ENCODE measurements at regions not wholly inside any gene's neighbourhood (a gene's known extent, or its start where the extent isn't known, plus 50 kb on each side); places are given as distances from the start of the nearest gene placed in this dataset.

DNA sequence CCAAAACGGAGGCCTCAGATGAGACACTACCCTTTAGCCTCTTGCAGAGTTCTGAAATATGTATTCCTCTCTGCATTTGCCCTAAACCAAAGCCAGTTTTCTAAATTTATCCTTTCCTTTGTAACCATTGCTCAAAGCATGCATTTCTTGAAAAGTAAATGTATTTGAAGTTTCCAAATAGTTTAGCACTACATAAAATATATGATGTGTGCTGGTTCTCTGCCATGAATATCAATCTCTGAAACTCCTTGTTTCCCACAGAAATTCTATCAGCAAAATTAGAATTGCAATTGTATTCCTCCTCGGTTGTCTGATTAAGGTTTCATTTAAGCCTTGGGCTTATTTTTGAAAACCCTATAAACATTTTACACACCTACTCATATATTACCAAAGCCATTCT, 137.1 kb upstream of the SYT6 start:
- DNase-seq (ENCODE audit: low read depth, low spot score), result no peak

DNA sequence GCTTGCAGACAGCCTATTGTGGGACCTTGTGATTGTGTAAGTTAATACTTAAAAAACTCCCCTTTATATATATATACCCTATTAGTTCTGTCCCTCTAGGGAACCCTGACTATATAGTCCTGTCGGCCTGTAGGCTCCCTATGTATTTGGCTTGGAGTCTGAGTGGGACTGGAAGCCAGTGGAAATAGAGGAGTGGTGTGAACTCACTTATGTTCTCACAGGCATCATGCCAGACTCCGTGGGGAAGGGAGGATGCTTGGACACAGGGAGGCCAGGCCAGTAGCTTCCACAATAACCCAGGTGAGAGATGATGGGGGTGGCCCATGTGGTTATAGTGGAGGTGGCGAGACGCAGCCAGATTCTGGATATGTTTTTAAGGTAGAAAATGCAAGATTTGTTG, 136.7 kb upstream of the SYT6 start:
- Histone ChIP-seq H3K9ac (ENCODE audit: control insufficient read depth, extremely low read depth, insufficient read depth, low read length) (no peak overlapping the region), H3K9me1 (ENCODE audit: control insufficient read depth, extremely low read depth, insufficient read depth, low read length) (no peaks in the 10 kb centered on the region), H2AFZ (ENCODE audit: control insufficient read depth, low read length) (no peak overlapping the region), H3K27ac (ENCODE audit: control insufficient read depth, insufficient read depth, low read length) (no peak overlapping the region), H3K27me3 (ENCODE audit: control insufficient read depth, extremely low read depth, insufficient read depth, low read length) (no peaks in the 10 kb centered on the region), H4K20me1 (ENCODE audit: control insufficient read depth, extremely low read depth, insufficient read depth, low read length) (no peaks in the 10 kb centered on the region), H3K79me2 (ENCODE audit: control insufficient read depth, insufficient read depth, low read length) (no peaks in the 10 kb centered on the region), H3K36me3 (ENCODE audit: control insufficient read depth in 2 of 2, extremely low read depth in 1 of 2, insufficient read depth in 2 of 2, low read length in 2 of 2) (no peaks in the 10 kb centered on the region), H3K9me3 (ENCODE audit: control insufficient read depth, low read depth, low read length) (no peaks in the 10 kb centered on the region), H3K4me1 (ENCODE audit: control insufficient read depth, extremely low read depth, insufficient read depth, low read length) (no peaks in the 10 kb centered on the region), H3K4me2 (ENCODE audit: control insufficient read depth, extremely low read depth, insufficient read depth, low read depth, low read length) (no peak overlapping the region), H3K4me3 (ENCODE audit: control insufficient read depth in 2 of 3, extremely low read depth in 1 of 3, insufficient read depth in 2 of 3, low read depth in 1 of 3, low read length in 3 of 3) (no peak overlapping the region)
- DNase-seq (ENCODE audit: low read depth, low spot score), result no peak
- TF ChIP-seq, protein P1, sequence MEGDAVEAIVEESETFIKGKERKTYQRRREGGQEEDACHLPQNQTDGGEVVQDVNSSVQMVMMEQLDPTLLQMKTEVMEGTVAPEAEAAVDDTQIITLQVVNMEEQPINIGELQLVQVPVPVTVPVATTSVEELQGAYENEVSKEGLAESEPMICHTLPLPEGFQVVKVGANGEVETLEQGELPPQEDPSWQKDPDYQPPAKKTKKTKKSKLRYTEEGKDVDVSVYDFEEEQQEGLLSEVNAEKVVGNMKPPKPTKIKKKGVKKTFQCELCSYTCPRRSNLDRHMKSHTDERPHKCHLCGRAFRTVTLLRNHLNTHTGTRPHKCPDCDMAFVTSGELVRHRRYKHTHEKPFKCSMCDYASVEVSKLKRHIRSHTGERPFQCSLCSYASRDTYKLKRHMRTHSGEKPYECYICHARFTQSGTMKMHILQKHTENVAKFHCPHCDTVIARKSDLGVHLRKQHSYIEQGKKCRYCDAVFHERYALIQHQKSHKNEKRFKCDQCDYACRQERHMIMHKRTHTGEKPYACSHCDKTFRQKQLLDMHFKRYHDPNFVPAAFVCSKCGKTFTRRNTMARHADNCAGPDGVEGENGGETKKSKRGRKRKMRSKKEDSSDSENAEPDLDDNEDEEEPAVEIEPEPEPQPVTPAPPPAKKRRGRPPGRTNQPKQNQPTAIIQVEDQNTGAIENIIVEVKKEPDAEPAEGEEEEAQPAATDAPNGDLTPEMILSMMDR (optimal IDR thresholded peaks at IDR 0.05 in 1 of 3, IDR thresholded peaks at IDR 0.05 in 1 of 3, conservative IDR thresholded peaks at IDR 0.05 in 1 of 3; ENCODE audit: extremely low read depth in 1 of 3, insufficient read depth in 2 of 3, low read length in 3 of 3), result no peak
- no peak for TF ChIP-seq EZH2 (IDR thresholded peaks at IDR 0.05; ENCODE audit: low read length)
- dilution Hi-C loops (cut with MboI; ENCODE audit: extremely low pct_ligation_motif_present, low sequenced_read_pairs), result no loop called here
- no peak for FAIRE-seq

More for the DNA sequence above, 137.1 kb upstream of the SYT6 start:
- no peaks in the 10 kb centered on the region for H3K9me3 ChIP-seq (ENCODE audit: control insufficient read depth, low read depth, low read length)
- no peaks in the 10 kb centered on the region for H3K9me1 ChIP-seq (ENCODE audit: control insufficient read depth, extremely low read depth, insufficient read depth, low read length)
- dilution Hi-C loops (cut with MboI; ENCODE audit: extremely low pct_ligation_motif_present, low sequenced_read_pairs), result no loop called here
- no peaks in the 10 kb centered on the region for H3K4me1 ChIP-seq (ENCODE audit: control insufficient read depth, extremely low read depth, insufficient read depth, low read length)
- H3K36me3 ChIP-seq (ENCODE audit: control insufficient read depth in 2 of 2, extremely low read depth in 1 of 2, insufficient read depth in 2 of 2, low read length in 2 of 2), result no peaks in the 10 kb centered on the region
- TF ChIP-seq, protein P1 (optimal IDR thresholded peaks at IDR 0.05 in 1 of 3, IDR thresholded peaks at IDR 0.05 in 1 of 3, conservative IDR thresholded peaks at IDR 0.05 in 1 of 3; ENCODE audit: extremely low read depth in 1 of 3, insufficient read depth in 2 of 3, low read length in 3 of 3), result no peak
- no peak for TF ChIP-seq EZH2 (IDR thresholded peaks at IDR 0.05; ENCODE audit: low read length)
- no peak overlapping the region for H3K27ac ChIP-seq (ENCODE audit: control insufficient read depth, insufficient read depth, low read length)
- no peak overlapping the region for H3K4me3 ChIP-seq (ENCODE audit: control insufficient read depth in 2 of 3, extremely low read depth in 1 of 3, insufficient read depth in 2 of 3, low read depth in 1 of 3, low read length in 3 of 3)
- no peak overlapping the region for H3K9ac ChIP-seq (ENCODE audit: control insufficient read depth, extremely low read depth, insufficient read depth, low read length)
- H2AFZ ChIP-seq (ENCODE audit: control insufficient read depth, low read length), result no peak overlapping the region
- H3K79me2 ChIP-seq (ENCODE audit: control insufficient read depth, insufficient read depth, low read length), result no peaks in the 10 kb centered on the region
- FAIRE-seq, result no peak
- H4K20me1 ChIP-seq (ENCODE audit: control insufficient read depth, extremely low read depth, insufficient read depth, low read length), result no peaks in the 10 kb centered on the region
- no peak overlapping the region for H3K4me2 ChIP-seq (ENCODE audit: control insufficient read depth, extremely low read depth, insufficient read depth, low read depth, low read length)
- no peaks in the 10 kb centered on the region for H3K27me3 ChIP-seq (ENCODE audit: control insufficient read depth, extremely low read depth, insufficient read depth, low read length)

Measured in keratinocyte (primary cell).